Fibroblast of the aortic adventitia (primary cell): ENCODE measurements at regions not wholly inside any gene's neighbourhood (a gene's known extent, or its start where the extent isn't known, plus 50 kb on each side); places are given as distances from the start of the nearest gene placed in this dataset.

Source experiments
- DNase-seq: peaks from one replicate; pipeline ENCODE4 v3.0.0-alpha.2; 2010; ENCODE audit warnings: low read depth
- H3K4me3 ChIP-seq: 2 replicates; pipeline ENCODE4 v1.5.1; 2011; ENCODE audit warnings: low read depth, mild to moderate bottlenecking, control low read depth, low read length, moderate library complexity
- CTCF ChIP-seq: IDR thresholded peaks from 2 replicates; pipeline ENCODE4 v1.5.1; 2011; ENCODE audit warnings: mild to moderate bottlenecking, low read length, control low read depth, inconsistent platforms; ENCODE audit not compliant: insufficient read depth

- TF ChIP-seq CTCF: no peak
- H3K4me3 ChIP-seq: no peak overlapping the region
- peak; percentile 57 for DNase-seq
These were observed 146.3 kb downstream of the LY86 start for GRCh38 chr6:6734479-6735465.

- H3K4me3 ChIP-seq: peak overlapping the region; percentile 58
- DNase-seq: peak; percentile 56
- TF ChIP-seq CTCF: no peak
These were observed 148.5 kb downstream of the LY86 start for GRCh38 chr6:6736791-6737654.

- no peak for TF ChIP-seq CTCF
- no peak overlapping the region for H3K4me3 ChIP-seq
- no peak for DNase-seq
These were observed 149.2 kb downstream of the LY86 start for GRCh38 chr6:6737671-6738070.

- no peak for TF ChIP-seq CTCF
- no peak for DNase-seq
- no peak overlapping the region for H3K4me3 ChIP-seq
These were observed 149.6 kb downstream of the LY86 start for GRCh38 chr6:6738108-6738507.

- H3K4me3 ChIP-seq: no peak overlapping the region
- DNase-seq: no peak
- no peak for TF ChIP-seq CTCF
These were observed 150.6 kb downstream of the LY86 start for GRCh38 chr6:6738922-6739716.

- DNase-seq: no peak
- TF ChIP-seq CTCF: no peak
- H3K4me3 ChIP-seq: no peak overlapping the region
These were observed 152.1 kb downstream of the LY86 start for GRCh38 chr6:6740595-6740994.
